Thyroid gland (tissue), 4 donors: ENCODE measurements at regions not wholly inside any gene's neighbourhood (a gene's known extent, or its start where the extent isn't known, plus 50 kb on each side); places are given as distances from the start of the nearest gene placed in this dataset. TPM values are rescaled to one million over a fixed set of nuclear protein-coding genes. Genes with fewer than 3 reads are reported as not detected.

Source experiments
- DNase-seq, 2 donors: peaks; one replicate each; pipeline ENCODE4 v3.0.0-alpha.2; 2019
- H3K27ac ChIP-seq, 3 donors: fragments of 200-600 bp; sonication (generic); 1 replicate in 2 of 3; 2 replicates in 1 of 3; pipeline ENCODE4 v1.5.1; 2016 to 2019; ENCODE audit warnings: mild to moderate bottlenecking in 1 of 3, moderate library complexity in 1 of 3
- H3K27me3 ChIP-seq: fragments of 200-600 bp; sonication (generic); one replicate; pipeline ENCODE4 v1.5.1; 2019
- H3K36me3 ChIP-seq, 2 donors: fragments of 200-600 bp; sonication (generic); one replicate each; pipeline ENCODE4 v1.5.1; 2016 to 2019
- H3K4me1 ChIP-seq, 2 donors: fragments of 200-600 bp; sonication (generic); one replicate each; pipeline ENCODE4 v1.5.1; 2017 to 2019
- H3K4me3 ChIP-seq, 3 donors: fragments of 200-600 bp; sonication (generic); replicated peaks in 1 of 3; 1 replicate in 2 of 3; 2 replicates in 1 of 3; pipeline ENCODE4 v1.5.1; 2016; ENCODE audit warnings: mild to moderate bottlenecking in 1 of 3
- H3K9me3 ChIP-seq: fragments of 200-600 bp; sonication (generic); one replicate; pipeline ENCODE4 v1.5.1; 2017
- CTCF ChIP-seq, 6 experiments: fragments of 200-600 bp in 3 of 6; fragments of 450-650 bp in 3 of 6; sonication (generic) in 3 of 6; IDR thresholded peaks; one replicate each; pipeline ENCODE4 v1.5.1; 2016 to 2019; ENCODE audit warnings: antibody characterized with exemption in 6 of 6, mild to moderate bottlenecking in 2 of 6, inconsistent platforms in 1 of 6, moderate library complexity in 1 of 6
- POLR2A ChIP-seq, 2 donors: fragments of 450-650 bp; IDR thresholded peaks; one replicate each; pipeline ENCODE4 v1.6.1; 2017; ENCODE audit warnings: antibody characterized with exemption in 2 of 2, mild to moderate bottlenecking in 2 of 2, moderate library complexity in 1 of 2
- WGBS, 2 donors: methylation state at CpG; one replicate each; pipeline ENCODE4 v1.1.5; 2017; 5-methylcytosine and 5-hydroxymethylcytosine counted together
- intact Hi-C: fragments of 100-400 bp; cut with DNase I; formaldehyde crosslinking; loops from one replicate; pipeline ENCODE4 v1.15.1; 2023
- microRNA counts, 2 donors: library from miRNA; unstranded; fragments of <30 nt; microRNA quantifications; one replicate each; lab custom pipeline; 2016 to 2017
- microRNA-seq: library from miRNA; unstranded; fragments of <30 nt; microRNA quantifications from one replicate; pipeline ENCODE4, GENCODE V29; 2016
- small RNA-seq: library from RNA; depleted of rRNA; stranded (forward); fragments of <200 nt; gene quantifications from one replicate; pipeline ENCODE3, GENCODE V24; 2016

- Histone ChIP-seq H3K27me3 (no peaks in the 10 kb centered on the region), H3K4me1 (no peaks in the 10 kb centered on the region), H3K4me3 (no peak overlapping the region), H3K9me3 (no peaks in the 10 kb centered on the region), H3K27ac (no peak overlapping the region), H3K36me3 (no peaks in the 10 kb centered on the region)
- DNase-seq, result peak in 1 of 2 donors; percentile 1
- intact Hi-C loops, result no loop called here
- 90 to 94% methylated on average over 9 to 10 of the region's 12 CpGs for WGBS, 2 donors
- no peak for TF ChIP-seq POLR2A (IDR thresholded peaks at IDR 0.05)
- no peak for TF ChIP-seq CTCF (IDR thresholded peaks at IDR 0.05)
Measured at GRCh38 chr14:101508196-101508947, 52.9 kb upstream of the DIO3 start.

GRCh38 chr14:101508948-101509729 lies 52.2 kb upstream of the DIO3 start:
- no peaks in the 10 kb centered on the region for H3K27me3 ChIP-seq
- no peaks in the 10 kb centered on the region for H3K4me1 ChIP-seq
- no peaks in the 10 kb centered on the region for H3K9me3 ChIP-seq
- no peak overlapping the region for H3K4me3 ChIP-seq
- intact Hi-C loops, result no loop called here
- DNase-seq, result peak in 1 of 2 donors; percentile 3
- WGBS, 2 donors, result 89 to 92% methylated on average over 15 to 17 of the region's 18 CpGs
- H3K27ac ChIP-seq, result no peak overlapping the region
- no peak for TF ChIP-seq CTCF (IDR thresholded peaks at IDR 0.05)
- no peak for TF ChIP-seq POLR2A (IDR thresholded peaks at IDR 0.05)
- H3K36me3 ChIP-seq, result no peaks in the 10 kb centered on the region

DNA sequence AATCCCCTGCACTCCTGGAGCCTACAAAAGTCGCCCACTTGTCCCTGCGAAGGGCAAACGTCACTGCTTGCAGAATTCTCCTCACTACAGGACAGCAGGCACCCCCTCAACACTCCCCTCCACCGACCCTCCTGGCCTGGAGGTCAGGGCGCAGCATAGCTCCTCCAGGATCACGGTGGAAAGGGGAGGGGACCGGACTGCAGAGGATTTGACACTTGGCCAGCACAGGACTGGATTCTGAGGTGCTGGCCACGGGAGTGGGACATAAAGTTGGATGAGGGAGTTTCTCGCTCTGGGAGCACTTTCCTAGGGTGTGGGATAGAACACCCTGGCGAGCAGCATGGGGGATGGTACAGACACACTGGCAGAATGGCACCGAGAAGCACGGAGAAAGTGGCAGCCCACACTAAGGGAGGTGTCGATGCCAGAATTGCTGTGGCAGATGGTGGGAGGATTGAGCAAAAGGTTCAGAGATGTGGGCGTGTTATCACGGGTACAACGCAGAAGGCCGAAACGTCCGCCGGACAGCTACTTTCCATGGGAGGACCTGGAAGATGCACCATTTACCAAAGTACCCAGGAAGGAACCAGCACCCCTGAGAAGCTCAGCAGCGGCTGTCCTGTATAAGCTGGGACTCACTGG lies 51.4 kb upstream of the DIO3 start:
- WGBS, 2 donors, result 90 to 93% methylated on average over 17 to 21 of the region's 21 CpGs
- Histone ChIP-seq H3K27me3 (no peaks in the 10 kb centered on the region), H3K36me3 (no peaks in the 10 kb centered on the region), H3K4me3 (no peak overlapping the region), H3K27ac (no peak overlapping the region), H3K9me3 (no peaks in the 10 kb centered on the region), H3K4me1 (no peaks in the 10 kb centered on the region)
- TF ChIP-seq CTCF (IDR thresholded peaks at IDR 0.05), result no peak
- no peak for TF ChIP-seq POLR2A (IDR thresholded peaks at IDR 0.05)
- no peak for DNase-seq
- intact Hi-C loops, result no loop called here

GRCh38 chr14:101511199-101511598 lies 50.1 kb upstream of the DIO3 start:
- no peaks in the 10 kb centered on the region for H3K9me3 ChIP-seq
- DNase-seq, result no peak
- TF ChIP-seq CTCF (IDR thresholded peaks at IDR 0.05) (no peak), POLR2A (IDR thresholded peaks at IDR 0.05) (no peak)
- no peak overlapping the region for H3K27ac ChIP-seq
- no peaks in the 10 kb centered on the region for H3K36me3 ChIP-seq
- intact Hi-C loops, result no loop called here
- H3K4me3 ChIP-seq, result no peak overlapping the region
- no peaks in the 10 kb centered on the region for H3K4me1 ChIP-seq
- no peaks in the 10 kb centered on the region for H3K27me3 ChIP-seq

MicroRNAs in the stretch of these regions (microRNA counts, 767-probe panel; counts per million panel counts)
- 0 counts per million in 2 donors for microRNA hsa-miR-1185-5p (lab: Ali Mortazavi, UCI)
- microRNA hsa-miR-1193 (lab: Ali Mortazavi, UCI), result 0 counts per million in 2 donors
- 0 counts per million in 2 donors for microRNA hsa-miR-1197 (lab: Ali Mortazavi, UCI)
- microRNA hsa-miR-134 (lab: Ali Mortazavi, UCI), result 0 counts per million in 2 donors
- microRNA hsa-miR-154-5p (lab: Ali Mortazavi, UCI), result 2,660 to 3,127 counts per million in 2 donors
- microRNA hsa-miR-299-3p (lab: Ali Mortazavi, UCI), result 2,862 to 4,814 counts per million in 2 donors
- microRNA hsa-miR-299-5p (lab: Ali Mortazavi, UCI), result 0 counts per million in 2 donors
- 0 to 3,259 counts per million in 2 donors for microRNA hsa-miR-300 (lab: Ali Mortazavi, UCI)
- 0 to 1,704 counts per million in 2 donors for microRNA hsa-miR-323a-3p (lab: Ali Mortazavi, UCI)
- 0 counts per million in 2 donors for microRNA hsa-miR-323a-5p (lab: Ali Mortazavi, UCI)
- 0 counts per million in 2 donors for microRNA hsa-miR-323b-3p (lab: Ali Mortazavi, UCI)
- microRNA hsa-miR-323b-5p (lab: Ali Mortazavi, UCI), result 0 counts per million in 2 donors
- 0 counts per million in 2 donors for microRNA hsa-miR-329 (lab: Ali Mortazavi, UCI)
- 0 counts per million in 2 donors for microRNA hsa-miR-369-3p (lab: Ali Mortazavi, UCI)
- microRNA hsa-miR-369-5p (lab: Ali Mortazavi, UCI), result 0 counts per million in 2 donors
- 2,784 to 4,318 counts per million in 2 donors for microRNA hsa-miR-376a-3p (lab: Ali Mortazavi, UCI)
- microRNA hsa-miR-376b (lab: Ali Mortazavi, UCI), result 0 to 2,368 counts per million in 2 donors
- microRNA hsa-miR-376c (lab: Ali Mortazavi, UCI), result 2,368 to 3,176 counts per million in 2 donors
- microRNA hsa-miR-377-3p (lab: Ali Mortazavi, UCI), result 0 counts per million in 2 donors
- microRNA hsa-miR-379-5p (lab: Ali Mortazavi, UCI), result 0 to 2,335 counts per million in 2 donors
- 0 counts per million in 2 donors for microRNA hsa-miR-380-3p (lab: Ali Mortazavi, UCI)
- microRNA hsa-miR-381 (lab: Ali Mortazavi, UCI), result 0 to 1,561 counts per million in 2 donors
- microRNA hsa-miR-382-5p (lab: Ali Mortazavi, UCI), result 0 counts per million in 2 donors
- 0 counts per million in 2 donors for microRNA hsa-miR-409-3p (lab: Ali Mortazavi, UCI)
- 0 counts per million in 2 donors for microRNA hsa-miR-409-5p (lab: Ali Mortazavi, UCI)
- 0 to 1,906 counts per million in 2 donors for microRNA hsa-miR-410 (lab: Ali Mortazavi, UCI)
- microRNA hsa-miR-411-5p (lab: Ali Mortazavi, UCI), result 0 counts per million in 2 donors
- 0 counts per million in 2 donors for microRNA hsa-miR-412 (lab: Ali Mortazavi, UCI)
- 0 to 2,192 counts per million in 2 donors for microRNA hsa-miR-485-3p (lab: Ali Mortazavi, UCI)
- 0 counts per million in 2 donors for microRNA hsa-miR-485-5p (lab: Ali Mortazavi, UCI)
- 0 to 2,953 counts per million in 2 donors for microRNA hsa-miR-487a (lab: Ali Mortazavi, UCI)
- 0 counts per million in 2 donors for microRNA hsa-miR-487b (lab: Ali Mortazavi, UCI)
- microRNA hsa-miR-494 (lab: Ali Mortazavi, UCI), result 0 counts per million in 2 donors
- microRNA hsa-miR-495 (lab: Ali Mortazavi, UCI), result 0 to 3,025 counts per million in 2 donors
- microRNA hsa-miR-496 (lab: Ali Mortazavi, UCI), result 0 to 1,490 counts per million in 2 donors
- 0 counts per million in 2 donors for microRNA hsa-miR-539-5p (lab: Ali Mortazavi, UCI)
- microRNA hsa-miR-541-3p (lab: Ali Mortazavi, UCI), result 0 counts per million in 2 donors
- microRNA hsa-miR-543 (lab: Ali Mortazavi, UCI), result 0 to 1,665 counts per million in 2 donors
- 0 to 2,303 counts per million in 2 donors for microRNA hsa-miR-544a (lab: Ali Mortazavi, UCI)
- 0 counts per million in 2 donors for microRNA hsa-miR-654-3p (lab: Ali Mortazavi, UCI)
- 0 counts per million in 2 donors for microRNA hsa-miR-654-5p (lab: Ali Mortazavi, UCI)
- microRNA hsa-miR-655 (lab: Ali Mortazavi, UCI), result 0 counts per million in 2 donors
- microRNA hsa-miR-656 (lab: Ali Mortazavi, UCI), result 2,419 to 2,992 counts per million in 2 donors
- 0 counts per million in 2 donors for microRNA hsa-miR-668 (lab: Ali Mortazavi, UCI)
- 0 counts per million in 2 donors for microRNA hsa-miR-758 (lab: Ali Mortazavi, UCI)
- microRNA hsa-miR-889 (lab: Ali Mortazavi, UCI), result 0 to 1,509 counts per million in 2 donors

Small RNA genes in the stretch of these regions (microRNA-seq; reads per million reads assigned to microRNA genes)
- gene MIR1185-1 (not detected), gene MIR1185-2 (not detected), gene MIR1193 (not detected), gene MIR1197 (not detected), gene MIR134 (3.7 reads per million, percentile 2 among the genes with 10 or more reads in this experiment), gene MIR154 (8.1 reads per million, percentile 21 among the genes with 10 or more reads in this experiment), gene MIR299 (7.0 reads per million, percentile 18 among the genes with 10 or more reads in this experiment), gene MIR300 (not detected), gene MIR323A (2.6 reads per million), gene MIR323B (1.1 reads per million), gene MIR329-1 (not detected), gene MIR329-2 (not detected), gene MIR369 (20.9 reads per million, percentile 37 among the genes with 10 or more reads in this experiment), gene MIR376A1 (not detected), gene MIR376A2 (not detected), gene MIR376B (4.0 reads per million, percentile 6 among the genes with 10 or more reads in this experiment), gene MIR376C (59.7 reads per million, percentile 51 among the genes with 10 or more reads in this experiment), gene MIR377 (1.8 reads per million), gene MIR379 (22.7 reads per million, percentile 39 among the genes with 10 or more reads in this experiment), gene MIR380 (not detected), gene MIR381 (7.3 reads per million, percentile 19 among the genes with 10 or more reads in this experiment), gene MIR382 (39.5 reads per million, percentile 45 among the genes with 10 or more reads in this experiment), gene MIR409 (44.3 reads per million, percentile 46 among the genes with 10 or more reads in this experiment), gene MIR411 (37.7 reads per million, percentile 44 among the genes with 10 or more reads in this experiment), gene MIR412 (not detected), gene MIR485 (4.8 reads per million, percentile 9 among the genes with 10 or more reads in this experiment), gene MIR487A (2.9 reads per million), gene MIR487B (66.2 reads per million, percentile 53 among the genes with 10 or more reads in this experiment), gene MIR494 (10.6 reads per million, percentile 27 among the genes with 10 or more reads in this experiment), gene MIR495 (1.8 reads per million), gene MIR496 (not detected), gene MIR539 (1.5 reads per million), gene MIR541 (not detected), gene MIR543 (3.3 reads per million), gene MIR544A (not detected), gene MIR654 (2.2 reads per million), gene MIR655 (not detected), gene MIR656 (not detected), gene MIR668 (not detected), gene MIR758 (not detected), gene MIR889 (1.5 reads per million)

Small RNA genes in the stretch of these regions (small RNA-seq; reads per million reads assigned to genes)
- gene MIR1185-1 (not detected), gene MIR1185-2 (not detected), gene MIR1193 (not detected), gene MIR1197 (not detected), gene MIR134 (2.3 reads per million, percentile 63 among the genes with 10 or more reads in this experiment), gene MIR154 (not detected), gene MIR299 (not detected), gene MIR300 (not detected), gene MIR323A (not detected), gene MIR323B (not detected), gene MIR329-1 (not detected), gene MIR329-2 (not detected), gene MIR369 (not detected), gene MIR377 (not detected), gene MIR379 (not detected), gene MIR380 (not detected), gene MIR381 (0.28 reads per million), gene MIR409 (9.3 reads per million, percentile 92 among the genes with 10 or more reads in this experiment), gene MIR411 (1.3 reads per million, percentile 33 among the genes with 10 or more reads in this experiment), gene MIR412 (not detected), gene MIR485 (not detected), gene MIR487A (not detected), gene MIR487B (not detected), gene MIR494 (not detected), gene MIR495 (not detected), gene MIR496 (not detected), gene MIR539 (not detected), gene MIR541 (not detected), gene MIR543 (not detected), gene MIR544A (not detected), gene MIR654 (0.85 reads per million), gene MIR655 (not detected), gene MIR656 (not detected), gene MIR668 (not detected), gene MIR758 (not detected), gene MIR889 (not detected), gene RF00012 (not detected), gene RF00181 (not detected), gene SNORD114-10 (0.47 reads per million), gene SNORD114-11 (not detected), gene SNORD114-12 (3,330 reads per million, percentile 99 among the genes with 10 or more reads in this experiment), gene SNORD114-13 (0.47 reads per million), gene SNORD114-14 (301 reads per million, percentile 98 among the genes with 10 or more reads in this experiment), gene SNORD114-15 (5.5 reads per million, percentile 87 among the genes with 10 or more reads in this experiment), gene SNORD114-16 (not detected), gene SNORD114-17 (36.2 reads per million, percentile 95 among the genes with 10 or more reads in this experiment), gene SNORD114-18 (not detected), gene SNORD114-19 (not detected), gene SNORD114-20 (186 reads per million, percentile 97 among the genes with 10 or more reads in this experiment), gene SNORD114-21 (28.3 reads per million, percentile 95 among the genes with 10 or more reads in this experiment), gene SNORD114-22 (453 reads per million, percentile 98 among the genes with 10 or more reads in this experiment), gene SNORD114-23 (77.6 reads per million, percentile 96 among the genes with 10 or more reads in this experiment), gene SNORD114-24 (not detected), gene SNORD114-25 (127 reads per million, percentile 97 among the genes with 10 or more reads in this experiment), gene SNORD114-26 (not detected), gene SNORD114-27 (not detected), gene SNORD114-28 (99.3 reads per million, percentile 97 among the genes with 10 or more reads in this experiment), gene SNORD114-29 (not detected), gene SNORD114-30 (not detected), gene SNORD114-31 (not detected), gene SNORD114-5 (not detected), gene SNORD114-6 (not detected), gene SNORD114-7 (not detected), gene SNORD114-9 (104 reads per million, percentile 97 among the genes with 10 or more reads in this experiment)
